HG02759 (cell line): ENCODE measurements at regions not wholly inside any gene's neighbourhood (a gene's known extent, or its start where the extent isn't known, plus 50 kb on each side); places are given as distances from the start of the nearest gene placed in this dataset.
"Not testable (repeated sequence)": the region's sequence is repeated elsewhere in the genome, so short reads cannot be mapped to it uniquely, and the experiment has no call there.

ENCODE experiments used
- ATAC-seq: cut with Tn5 transposase; IDR thresholded peaks from one replicate; pipeline ENCODE4 v1.9.1; 2021; ENCODE audit warnings: mild to moderate bottlenecking, moderate library complexity; ENCODE audit not compliant: unreplicated experiment

DNA sequence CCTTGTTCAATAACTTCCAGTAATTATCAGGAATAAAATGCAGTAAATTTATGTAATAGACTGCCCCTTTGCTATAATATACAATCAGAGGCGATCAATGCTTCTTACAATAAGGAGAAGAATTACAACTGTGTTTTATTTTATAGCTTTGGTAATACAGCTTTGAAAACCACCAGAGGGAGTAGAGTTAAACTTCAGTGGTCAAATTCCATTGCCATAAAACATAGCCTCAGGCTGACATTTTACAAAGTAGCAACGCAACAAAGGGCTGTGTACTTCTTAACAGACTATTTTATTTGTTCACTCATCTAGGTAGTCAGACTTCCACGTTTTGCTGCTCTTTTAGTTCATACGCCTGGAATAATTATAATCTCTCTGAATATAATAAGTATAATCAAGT, 58.5 kb downstream of the TEX13C start:
- no peak for ATAC-seq

DNA sequence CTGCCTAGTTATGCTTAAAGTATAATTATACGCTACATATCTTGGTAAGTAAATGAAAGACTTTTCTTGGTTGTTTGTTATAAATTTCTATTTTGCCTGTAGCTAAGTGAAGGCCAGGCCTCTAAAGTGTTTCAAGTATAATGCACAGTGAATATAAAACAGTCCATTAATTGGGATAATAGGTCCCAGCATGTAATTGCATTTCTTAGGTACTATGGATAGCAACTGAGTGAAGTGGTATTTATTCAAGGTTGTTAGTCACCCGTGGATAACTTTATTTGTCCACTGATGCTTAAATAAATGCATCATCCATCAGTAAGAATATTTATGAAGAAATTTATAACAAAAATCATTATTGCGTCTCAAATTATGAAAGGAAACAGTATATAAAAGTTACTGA, 59.1 kb downstream of the TEX13C start:
- ATAC-seq, result no peak

DNA sequence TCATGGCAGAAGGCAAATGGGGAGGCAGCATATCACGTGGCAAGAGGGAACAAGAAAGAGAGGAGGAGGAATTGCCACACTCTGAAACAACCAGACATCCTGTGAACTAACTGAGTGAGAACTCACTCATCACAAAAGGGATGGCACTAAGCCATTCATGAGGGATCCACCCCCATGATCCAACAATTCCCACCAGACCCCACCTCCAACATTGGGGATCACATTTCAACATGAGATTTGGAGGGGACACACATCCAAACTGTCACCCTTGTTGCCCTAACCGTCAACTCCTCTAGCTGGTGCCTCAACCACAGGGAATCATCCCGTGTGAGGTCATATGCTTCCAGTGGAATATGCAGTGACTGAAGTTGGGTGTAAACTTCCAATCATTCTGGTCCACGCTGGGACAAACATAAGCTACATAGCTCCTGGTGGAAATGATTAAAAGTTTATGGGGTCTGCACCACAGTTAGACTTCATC, 62.5 kb downstream of the TEX13C start:
- no peak for ATAC-seq

DNA sequence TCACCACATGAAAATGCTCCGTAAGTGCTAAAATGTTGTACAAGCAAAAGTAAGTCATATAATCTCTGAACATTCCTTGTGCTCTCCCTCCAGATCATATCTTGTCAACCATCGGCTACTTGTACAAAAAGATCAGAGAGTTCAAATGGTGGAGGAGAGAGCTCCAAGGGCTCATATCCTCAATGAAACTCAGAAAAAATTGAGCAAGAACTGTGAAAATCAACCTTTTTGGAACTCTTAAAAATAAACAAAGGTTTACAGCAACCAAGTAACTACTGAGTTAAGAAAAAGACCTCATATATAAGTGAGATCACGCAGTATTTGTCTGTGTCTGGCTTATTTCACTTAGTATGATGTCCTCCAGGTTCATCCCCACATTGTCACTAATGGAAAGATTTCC, 63.2 kb downstream of the TEX13C start:
- no peak for ATAC-seq

DNA sequence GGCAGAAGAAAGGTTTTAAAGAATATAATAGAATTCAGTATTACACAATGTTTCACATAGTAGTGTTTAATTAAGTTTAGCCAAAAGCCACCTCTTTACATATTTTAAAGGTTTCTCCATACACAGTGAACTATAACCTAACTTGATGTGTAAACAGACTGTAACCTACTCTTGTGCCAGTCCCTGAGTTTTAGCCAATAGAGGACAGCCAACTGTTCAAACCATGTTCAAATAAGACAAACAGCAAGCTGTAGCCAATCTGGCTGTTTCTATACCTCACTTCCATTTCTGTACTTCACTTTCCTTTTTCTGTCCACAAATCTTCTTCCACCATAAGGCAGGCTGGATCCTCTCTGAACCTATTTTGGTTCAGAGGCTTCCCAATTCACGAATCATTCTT, 65.2 kb downstream of the TEX13C start:
- no peak for ATAC-seq

DNA sequence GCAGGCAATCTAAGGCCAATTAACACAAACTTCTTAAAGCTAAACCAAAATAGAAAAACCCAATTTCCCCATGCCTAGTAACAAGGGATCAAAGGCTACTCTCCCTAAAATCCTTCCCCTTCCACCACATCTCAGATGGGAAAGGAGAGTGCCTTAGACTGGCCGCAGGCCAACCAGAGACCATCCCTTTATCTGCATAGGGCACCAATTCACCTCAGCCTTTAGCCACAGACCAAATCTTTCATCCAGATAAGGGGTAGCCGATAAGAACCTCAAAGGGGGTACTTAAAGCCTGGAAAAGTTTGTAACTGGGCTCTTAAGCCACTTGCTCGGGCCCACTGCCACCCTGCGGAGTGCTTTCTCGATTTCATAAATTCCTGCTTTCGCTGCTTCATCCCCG, 68.3 kb downstream of the TEX13C start:
- no peak for ATAC-seq

DNA sequence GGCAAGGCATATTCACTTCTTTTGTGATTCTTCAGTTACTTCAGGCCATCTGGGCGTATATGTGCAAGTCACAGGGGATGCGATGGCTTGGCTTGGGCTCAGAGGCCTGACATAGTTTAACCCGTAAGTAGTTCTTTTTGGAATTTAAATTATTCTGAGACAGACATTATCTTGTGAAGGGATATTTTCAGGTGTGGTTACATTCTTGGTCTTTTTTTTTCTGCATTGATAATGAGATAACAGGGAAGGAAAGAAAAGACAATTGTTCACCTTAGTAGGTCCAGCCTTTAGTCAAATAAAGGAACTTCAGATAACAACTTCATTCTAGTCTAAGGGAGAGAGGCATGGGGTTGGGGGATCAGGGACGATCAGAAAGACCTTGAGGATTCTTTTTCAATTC, 74.8 kb downstream of the TEX13C start:
- no peak for ATAC-seq

DNA sequence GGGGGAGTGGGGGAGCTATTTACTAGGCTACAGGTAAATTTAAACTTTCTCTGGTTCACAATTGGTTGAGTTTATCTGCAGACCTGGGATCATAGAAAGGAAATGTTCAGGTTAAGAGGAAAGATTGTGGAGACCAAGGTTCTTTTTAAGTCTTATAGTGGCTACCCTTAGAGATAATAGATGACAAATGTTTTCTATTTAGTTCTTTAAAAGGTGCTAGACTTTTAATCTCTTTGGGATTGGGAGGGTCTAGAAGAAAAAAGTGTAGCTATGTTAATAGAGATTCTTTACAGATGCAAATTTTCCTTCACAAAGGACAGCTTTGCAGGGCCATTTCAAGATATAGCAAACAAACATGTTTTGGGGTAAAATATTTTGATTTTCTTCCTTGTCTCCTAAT, 76.0 kb downstream of the TEX13C start:
- ATAC-seq, result no peak

DNA sequence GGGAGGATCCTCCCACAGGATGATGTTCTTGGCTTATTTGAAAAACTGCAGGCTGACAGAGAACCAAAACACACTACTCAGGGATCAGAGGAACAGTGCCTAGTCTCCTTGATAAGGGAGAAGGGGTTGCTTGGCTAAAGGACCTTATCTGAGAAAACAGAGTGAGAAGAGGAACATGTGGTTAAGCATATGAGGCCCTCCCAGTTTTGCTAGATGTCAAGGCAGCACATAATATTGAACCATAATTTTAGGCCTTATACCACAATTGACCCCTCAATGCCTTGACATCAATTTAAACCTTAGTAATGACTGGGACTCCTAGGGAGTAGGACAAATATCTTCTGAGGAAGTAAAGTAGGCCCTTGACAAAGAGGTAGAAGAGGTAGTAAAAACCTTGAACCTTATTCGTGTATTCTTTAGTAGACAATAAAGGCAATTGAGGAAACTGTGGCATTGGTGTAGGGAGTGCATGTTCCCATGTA, 79.3 kb downstream of the TEX13C start:
- no peak for ATAC-seq

DNA sequence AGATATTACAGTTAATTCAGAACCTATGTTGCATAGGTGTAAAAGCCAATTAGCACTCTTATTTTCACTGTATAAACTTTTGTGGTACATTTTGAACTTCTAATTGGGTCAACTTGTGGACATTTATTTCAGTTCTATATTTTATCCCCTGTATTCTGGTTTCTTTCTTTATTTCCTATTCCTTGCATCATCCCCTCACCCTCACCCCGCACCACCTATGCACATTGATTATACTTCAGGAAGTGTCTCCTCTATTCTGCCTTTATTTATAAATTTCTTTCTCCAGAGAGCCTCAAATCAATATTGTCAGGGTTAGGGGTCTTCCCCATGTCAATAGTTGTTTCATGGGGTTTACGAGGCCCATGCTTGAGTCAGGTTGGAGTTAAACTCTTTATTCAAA, 83.1 kb downstream of the TEX13C start:
- no peak for ATAC-seq

DNA sequence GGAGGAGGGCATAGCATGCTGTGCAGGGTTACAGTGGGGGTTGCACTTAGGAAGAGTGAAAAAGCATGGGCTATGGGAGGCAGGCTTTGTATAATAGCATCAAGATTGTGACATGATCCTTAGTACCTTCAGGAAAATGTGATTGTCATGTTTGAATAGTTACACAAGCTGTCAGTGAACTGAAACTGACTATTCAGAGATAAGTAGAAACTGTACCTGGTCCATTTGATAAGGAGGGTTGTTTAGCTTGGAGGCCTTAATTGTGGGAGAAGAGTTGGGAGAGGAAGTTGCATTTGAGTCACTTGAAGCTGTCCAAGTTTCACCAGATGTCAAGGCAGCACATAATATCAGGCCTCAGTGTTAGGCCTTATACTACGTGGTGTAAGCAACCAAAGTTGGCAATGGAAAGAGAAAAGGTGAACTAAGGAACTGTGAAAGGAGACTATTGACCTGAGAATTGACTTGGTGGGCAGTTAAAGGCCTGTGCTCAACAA, 85.0 kb downstream of the TEX13C start:
- peak; percentile 35 for ATAC-seq

DNA sequence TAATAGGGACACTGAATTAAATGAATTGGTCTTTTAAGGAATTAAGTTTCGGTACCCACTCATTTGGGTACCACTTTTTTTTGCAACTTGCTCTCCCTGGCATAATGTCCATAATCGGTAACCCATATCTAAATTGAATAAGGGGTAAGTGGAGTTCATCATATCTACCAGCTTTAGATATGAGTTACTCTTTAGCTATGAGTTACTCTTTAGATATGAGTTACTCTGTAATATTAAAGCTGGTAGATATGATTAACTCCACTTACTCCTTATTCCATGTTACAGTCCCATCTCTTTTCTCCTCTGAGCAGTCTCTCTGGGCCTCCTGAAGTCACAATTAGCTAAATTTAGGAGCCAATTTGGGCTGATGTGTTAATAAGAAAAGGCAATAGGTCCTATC, 85.7 kb downstream of the TEX13C start:
- peak; percentile 43 for ATAC-seq

DNA sequence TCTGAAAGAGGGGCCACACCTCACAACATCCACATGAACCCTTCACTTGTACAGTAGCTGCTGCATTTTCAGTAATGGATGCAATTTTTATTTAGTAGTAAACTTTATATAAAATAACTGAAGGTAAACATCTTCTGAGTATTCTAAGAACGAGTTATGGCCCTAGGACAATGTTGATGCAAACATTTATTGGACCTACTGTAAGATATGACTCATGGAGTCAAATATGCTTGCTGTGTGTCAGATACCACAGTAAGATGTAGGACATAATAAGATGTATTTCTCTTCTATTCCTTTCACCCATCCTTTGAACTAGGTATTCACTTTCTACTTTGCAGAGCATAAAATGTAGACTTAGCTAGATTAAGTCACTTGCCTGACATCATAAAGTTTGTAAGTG, 87.6 kb downstream of the TEX13C start:
- no peak for ATAC-seq

DNA sequence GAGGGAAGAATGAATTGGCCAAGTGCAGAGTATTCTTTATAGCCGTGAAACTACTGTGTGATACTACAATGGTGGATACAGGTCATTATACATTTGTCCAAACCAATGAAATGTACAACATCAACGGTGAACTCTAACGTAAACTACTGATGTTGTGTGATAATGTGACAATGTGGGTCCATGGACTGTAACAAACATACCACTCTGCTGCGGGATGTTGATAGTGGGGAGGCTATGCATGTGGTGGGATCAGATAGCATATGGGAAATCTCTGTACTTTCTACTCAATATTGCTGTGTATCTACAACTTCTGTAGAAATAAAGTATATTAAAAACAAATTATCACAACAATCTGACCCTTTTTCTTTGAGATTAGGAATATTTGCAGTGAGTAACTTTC, 101.1 kb downstream of the TEX13C start:
- ATAC-seq, result no peak

DNA sequence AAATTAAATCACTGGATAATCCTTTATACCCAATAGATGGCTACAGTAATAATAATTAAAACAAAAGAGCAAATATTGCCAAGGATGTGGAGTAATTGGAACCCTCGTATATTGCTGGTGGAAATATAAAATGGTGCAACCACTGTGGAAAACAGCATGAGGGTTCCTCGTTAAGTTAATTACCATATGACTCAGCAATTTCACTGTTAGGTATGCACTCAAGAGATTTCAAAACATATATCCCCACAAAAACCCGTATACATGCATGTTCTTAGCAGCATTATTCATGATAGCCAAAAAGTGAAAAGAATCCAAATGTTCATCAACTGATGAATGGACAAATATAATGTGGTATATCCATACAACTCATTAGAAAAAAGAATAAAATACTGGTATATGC, 103.3 kb downstream of the TEX13C start:
- ATAC-seq, result no peak

DNA sequence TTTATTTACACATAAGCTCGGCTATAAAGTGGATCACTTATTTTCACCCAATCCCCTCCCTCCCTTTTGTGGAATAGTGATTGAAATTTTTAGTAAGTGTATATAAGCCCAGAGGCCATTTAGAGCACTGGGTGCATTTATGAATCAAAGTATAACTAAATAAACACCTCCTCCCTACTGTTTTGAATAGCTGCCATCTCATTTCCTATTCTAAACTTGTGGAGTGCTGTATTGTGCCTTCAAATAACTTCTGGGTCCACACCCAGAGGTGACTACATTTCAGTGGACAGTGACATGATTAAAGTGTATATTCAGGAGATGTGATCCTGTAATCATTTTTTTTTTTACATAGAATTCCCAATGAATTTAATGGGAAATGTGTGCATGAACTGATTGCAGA, 104.9 kb downstream of the TEX13C start:
- no peak for ATAC-seq

DNA sequence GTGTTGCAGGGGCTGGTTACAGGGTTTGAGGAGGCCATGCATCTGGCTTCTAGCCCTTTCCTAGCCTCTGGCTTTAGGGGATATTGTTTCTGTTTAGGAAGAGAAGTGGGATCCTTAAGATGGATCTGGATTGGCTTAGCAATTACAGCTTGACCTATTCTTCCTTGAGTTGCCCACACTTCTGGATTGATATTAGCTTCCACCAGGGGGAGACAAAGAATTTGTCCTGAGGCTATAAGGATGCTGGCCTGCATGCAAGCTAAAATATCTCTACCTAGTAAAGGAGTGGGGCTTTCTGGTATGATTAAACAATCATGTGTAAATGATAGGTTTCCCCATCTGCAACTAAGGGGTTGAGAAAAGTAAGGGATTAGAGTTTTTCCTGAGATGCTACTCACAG, 117.2 kb downstream of the TEX13C start:
- ATAC-seq, result no peak

DNA sequence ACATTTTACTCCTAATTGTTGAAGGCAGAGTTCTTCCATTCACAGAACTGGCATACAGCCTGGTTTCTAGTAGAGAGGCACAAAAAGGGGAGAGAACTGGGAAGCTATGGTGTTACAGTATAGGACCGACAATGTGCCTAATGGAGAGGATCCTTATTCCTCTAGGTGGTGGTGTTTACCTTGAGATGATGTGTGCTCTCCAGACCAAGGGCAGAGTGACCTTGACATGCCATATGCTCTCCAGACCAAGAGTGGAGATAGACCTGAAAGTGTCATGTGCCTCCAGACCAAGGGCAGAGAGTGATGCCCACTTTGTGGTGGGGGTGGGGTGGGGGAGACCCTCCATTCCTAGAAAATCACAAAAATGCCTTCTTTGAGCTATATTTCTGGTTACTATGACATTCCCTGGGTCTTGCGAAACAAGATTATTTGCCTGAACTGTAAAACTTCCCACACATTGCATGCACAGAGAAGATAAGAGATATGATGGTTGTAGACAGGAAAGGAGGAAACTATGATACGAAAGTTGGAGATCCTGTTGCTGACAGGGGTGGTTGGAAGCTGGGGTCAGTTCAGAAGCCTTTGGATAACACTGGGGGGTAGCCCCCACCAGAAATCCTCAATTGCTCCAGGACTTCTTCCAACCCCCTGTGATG, 119.7 kb downstream of the TEX13C start:
- no peak for ATAC-seq

DNA sequence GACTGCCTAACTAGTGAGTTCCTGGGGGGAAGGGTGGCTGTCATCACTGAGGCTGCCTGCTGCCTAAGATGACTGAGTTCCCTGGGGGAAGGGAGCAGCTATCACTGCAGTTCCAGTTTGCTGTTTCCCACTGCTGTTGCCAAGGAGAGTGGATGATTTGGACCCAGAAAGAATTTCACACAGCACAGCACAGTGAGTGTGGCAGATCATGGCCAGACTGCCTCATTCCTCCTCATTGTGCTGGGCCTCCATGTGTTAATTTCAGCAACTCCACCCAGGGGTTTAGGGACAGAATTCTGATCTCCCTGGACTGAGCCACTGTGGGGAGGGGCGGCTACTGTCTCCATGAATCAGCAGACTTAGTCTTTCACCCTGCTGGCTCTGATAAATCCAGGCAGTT, 125.0 kb downstream of the TEX13C start:
- no peak for ATAC-seq

DNA sequence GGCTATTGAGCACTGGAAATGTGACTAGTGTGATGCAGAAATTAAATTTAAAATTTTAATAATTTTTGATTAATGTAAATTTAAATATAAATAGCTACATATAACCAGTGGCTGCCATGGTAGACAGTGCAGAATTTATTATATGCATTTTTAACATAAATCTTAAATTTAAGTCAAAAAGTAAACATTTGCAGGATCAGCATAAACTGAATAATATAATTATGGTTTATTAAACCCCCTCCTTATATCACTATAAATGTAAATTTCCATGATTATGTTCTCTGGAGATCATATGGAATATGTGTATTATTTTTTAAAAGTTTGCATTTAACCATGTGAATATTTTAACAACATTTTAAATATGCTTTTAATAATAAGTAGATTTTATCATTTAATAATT, 155.8 kb downstream of the TEX13C start:
- no peak for ATAC-seq

DNA sequence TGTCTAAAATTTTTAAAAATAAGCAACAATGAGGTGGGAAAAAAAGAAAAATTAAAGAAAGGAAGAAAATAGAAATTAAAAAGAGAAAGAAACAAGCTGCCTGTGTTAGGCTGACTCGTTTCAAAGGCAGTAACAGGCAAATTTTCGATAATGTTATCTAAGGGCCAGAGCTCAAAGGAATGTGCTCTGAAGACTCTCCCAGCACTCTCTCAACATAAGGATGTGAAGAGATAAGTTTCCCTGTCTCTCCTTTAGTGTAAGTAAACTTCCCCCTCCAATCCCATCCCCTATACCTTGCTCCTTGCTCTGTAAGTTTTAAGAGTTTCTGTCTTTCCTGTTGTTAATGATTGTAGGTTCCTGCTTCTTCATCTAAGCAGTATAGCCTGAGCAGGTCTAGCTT, 172.8 kb downstream of the TEX13C start:
- ATAC-seq, result no peak

DNA sequence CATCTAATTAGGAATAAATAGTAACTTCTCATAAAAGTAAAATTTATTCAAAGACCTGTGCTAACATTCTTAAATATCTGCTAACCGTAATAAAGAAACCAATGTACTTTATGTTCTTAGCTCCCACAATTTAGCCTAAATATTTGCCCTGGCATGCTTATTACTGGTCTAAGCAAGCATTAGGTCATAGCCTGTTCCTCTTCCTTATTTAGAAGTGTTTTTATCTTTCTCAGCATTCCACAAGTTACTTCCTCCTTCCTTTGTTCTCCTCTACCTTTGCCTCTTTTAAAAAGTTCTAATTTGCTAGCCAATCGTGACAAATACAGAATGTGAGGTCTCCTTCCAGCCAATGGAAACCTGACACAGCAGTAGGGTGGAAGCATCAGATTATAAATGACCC, 173.3 kb downstream of the TEX13C start:
- ATAC-seq, result not testable (repeated sequence)

DNA sequence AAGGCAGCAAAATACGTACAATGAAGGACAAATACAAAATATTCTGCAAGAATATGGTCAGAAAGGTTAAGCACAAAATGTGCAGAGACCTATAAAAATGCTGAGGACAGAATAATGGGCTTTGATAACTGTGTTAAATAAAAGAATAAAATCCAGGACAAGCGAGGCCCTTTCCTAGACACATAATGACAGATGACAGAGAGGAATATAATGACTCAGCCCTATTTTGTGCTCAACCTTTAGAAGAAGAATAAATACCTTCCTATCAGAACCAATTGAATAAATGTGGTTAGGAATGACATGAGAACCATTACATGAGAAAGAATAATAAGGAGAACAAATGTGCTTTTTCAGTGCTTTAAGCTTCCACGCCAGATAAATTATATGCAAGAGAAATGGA, 178.0 kb downstream of the TEX13C start:
- ATAC-seq, result no peak
